ENCODE measurements at regions not wholly inside any gene's neighbourhood (a gene's known extent, or its start where the extent isn't known, plus 50 kb on each side); places are given as distances from the start of the nearest gene placed in this dataset.

DNA sequence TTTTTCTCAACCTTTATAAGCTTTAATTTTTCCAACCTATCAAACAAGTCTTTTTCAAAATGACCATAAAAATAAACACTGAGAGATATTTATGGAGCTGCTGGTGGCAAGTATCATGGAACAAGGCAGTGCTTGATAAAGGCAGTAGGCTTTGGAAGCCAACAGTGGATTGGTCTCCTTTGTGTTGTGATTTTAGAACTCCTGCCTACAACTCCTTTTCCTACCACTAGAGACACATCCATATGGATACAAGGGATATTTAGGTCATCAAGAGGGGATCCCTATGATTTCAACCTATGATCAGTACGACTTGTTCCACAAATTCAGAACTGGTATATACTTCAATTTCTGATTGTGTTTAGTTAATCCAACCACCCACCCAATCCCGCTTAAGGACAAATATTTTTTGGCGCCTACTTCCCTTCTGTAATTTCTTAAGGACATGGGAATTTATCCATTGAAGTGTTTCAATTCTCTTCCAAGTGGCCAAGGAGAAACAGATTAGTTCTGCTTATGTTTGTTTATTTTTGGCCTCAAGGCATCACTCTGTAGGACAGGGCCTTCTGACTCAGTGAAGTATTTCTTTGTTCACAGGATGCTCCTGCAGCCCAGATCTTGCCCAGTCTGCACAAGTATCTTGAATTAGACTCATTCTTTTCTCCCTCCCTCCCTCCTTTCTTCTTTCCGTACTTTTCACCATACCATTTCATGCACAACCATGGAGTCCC lies 2119.6 kb upstream of the PIK3C3 start:
- Histone ChIP-seq H3K9me2 (ENCODE audit: insufficient read depth, low read length) (no peaks in the 10 kb centered on the region), H3K36me3 (ENCODE audit: insufficient read depth, low read length) (no peaks in the 10 kb centered on the region), H3K27ac (ENCODE audit: low read depth, low read length, poor library complexity, severe bottlenecking) (no peak overlapping the region), H3K4me2 (ENCODE audit: low read length) (no peak overlapping the region), H3K4me3 (ENCODE audit: low read depth, low read length, poor library complexity, severe bottlenecking) (no peak overlapping the region), H3K79me2 (ENCODE audit: insufficient read depth, low read depth, low read length) (no peaks in the 10 kb centered on the region), H4K20me1 (ENCODE audit: insufficient read depth, low read length) (no peaks in the 10 kb centered on the region), H2AFZ (ENCODE audit: low read length) (no peak overlapping the region), H3K9me3 (ENCODE audit: low read length) (no peaks in the 10 kb centered on the region), H3K4me1 (ENCODE audit: insufficient read depth, low read length, poor library complexity, severe bottlenecking) (no peaks in the 10 kb centered on the region)
- BruUV-seq (replicated peaks): no TSS peak
- DNase-seq (ENCODE audit: low spot score): no peak
- intact Hi-C loops (cut with micrococcal nuclease; ENCODE audit: unreplicated experiment): no loop called here
- CTCF ChIA-PET (ENCODE audit: unreplicated experiment): no interaction called here
- POLR2A ChIA-PET: no interaction called here
- no peak for TF ChIP-seq EZH2phosphoT487 (IDR thresholded peaks at IDR 0.05; ENCODE audit: borderline replicate concordance, low read depth, low read length)
- TF ChIP-seq, protein P1, sequence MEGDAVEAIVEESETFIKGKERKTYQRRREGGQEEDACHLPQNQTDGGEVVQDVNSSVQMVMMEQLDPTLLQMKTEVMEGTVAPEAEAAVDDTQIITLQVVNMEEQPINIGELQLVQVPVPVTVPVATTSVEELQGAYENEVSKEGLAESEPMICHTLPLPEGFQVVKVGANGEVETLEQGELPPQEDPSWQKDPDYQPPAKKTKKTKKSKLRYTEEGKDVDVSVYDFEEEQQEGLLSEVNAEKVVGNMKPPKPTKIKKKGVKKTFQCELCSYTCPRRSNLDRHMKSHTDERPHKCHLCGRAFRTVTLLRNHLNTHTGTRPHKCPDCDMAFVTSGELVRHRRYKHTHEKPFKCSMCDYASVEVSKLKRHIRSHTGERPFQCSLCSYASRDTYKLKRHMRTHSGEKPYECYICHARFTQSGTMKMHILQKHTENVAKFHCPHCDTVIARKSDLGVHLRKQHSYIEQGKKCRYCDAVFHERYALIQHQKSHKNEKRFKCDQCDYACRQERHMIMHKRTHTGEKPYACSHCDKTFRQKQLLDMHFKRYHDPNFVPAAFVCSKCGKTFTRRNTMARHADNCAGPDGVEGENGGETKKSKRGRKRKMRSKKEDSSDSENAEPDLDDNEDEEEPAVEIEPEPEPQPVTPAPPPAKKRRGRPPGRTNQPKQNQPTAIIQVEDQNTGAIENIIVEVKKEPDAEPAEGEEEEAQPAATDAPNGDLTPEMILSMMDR (conservative IDR thresholded peaks at IDR 0.05; ENCODE audit: low read length): no peak

DNA sequence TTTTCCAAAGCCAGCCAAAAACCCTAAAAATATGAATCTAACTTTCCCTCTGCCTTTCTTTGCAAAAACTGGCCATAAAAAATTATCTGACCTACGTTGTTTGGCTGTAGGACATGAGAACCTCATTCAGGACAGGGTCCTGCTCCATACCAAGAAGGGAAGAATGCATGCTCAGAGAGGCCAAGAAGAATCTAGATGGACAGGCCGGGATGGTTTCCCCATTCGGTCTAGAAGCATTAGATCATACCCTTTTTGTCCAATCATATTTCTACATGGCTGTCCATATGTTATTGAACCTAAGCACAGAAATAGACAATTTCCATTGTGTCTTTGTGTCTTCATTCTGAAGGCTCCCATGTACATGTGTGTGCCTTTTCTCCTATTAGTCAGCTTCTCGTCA lies 2120.4 kb upstream of the PIK3C3 start:
- no peaks in the 10 kb centered on the region for H4K20me1 ChIP-seq (ENCODE audit: insufficient read depth, low read length)
- no peaks in the 10 kb centered on the region for H3K4me1 ChIP-seq (ENCODE audit: insufficient read depth, low read length, poor library complexity, severe bottlenecking)
- intact Hi-C loops (cut with micrococcal nuclease; ENCODE audit: unreplicated experiment): no loop called here
- TF ChIP-seq, protein P1 (conservative IDR thresholded peaks at IDR 0.05; ENCODE audit: low read length): no peak
- TF ChIP-seq EZH2phosphoT487 (IDR thresholded peaks at IDR 0.05; ENCODE audit: borderline replicate concordance, low read depth, low read length): no peak
- H3K4me3 ChIP-seq (ENCODE audit: low read depth, low read length, poor library complexity, severe bottlenecking): no peak overlapping the region
- POLR2A ChIA-PET: interaction anchor here (0.6 kb wide), 1 partner anchor 768 kb away, joined by 3 read pairs; no protein-coding TSS in a partner anchor
- CTCF ChIA-PET (ENCODE audit: unreplicated experiment): no interaction called here
- no peaks in the 10 kb centered on the region for H3K9me3 ChIP-seq (ENCODE audit: low read length)
- no peaks in the 10 kb centered on the region for H3K9me2 ChIP-seq (ENCODE audit: insufficient read depth, low read length)
- BruUV-seq (replicated peaks): no TSS peak
- H3K36me3 ChIP-seq (ENCODE audit: insufficient read depth, low read length): no peaks in the 10 kb centered on the region
- H2AFZ ChIP-seq (ENCODE audit: low read length): no peak overlapping the region
- no peak overlapping the region for H3K27ac ChIP-seq (ENCODE audit: low read depth, low read length, poor library complexity, severe bottlenecking)
- no peak for DNase-seq (ENCODE audit: low spot score)
- no peak overlapping the region for H3K4me2 ChIP-seq (ENCODE audit: low read length)
- H3K79me2 ChIP-seq (ENCODE audit: insufficient read depth, low read depth, low read length): no peaks in the 10 kb centered on the region

DNA sequence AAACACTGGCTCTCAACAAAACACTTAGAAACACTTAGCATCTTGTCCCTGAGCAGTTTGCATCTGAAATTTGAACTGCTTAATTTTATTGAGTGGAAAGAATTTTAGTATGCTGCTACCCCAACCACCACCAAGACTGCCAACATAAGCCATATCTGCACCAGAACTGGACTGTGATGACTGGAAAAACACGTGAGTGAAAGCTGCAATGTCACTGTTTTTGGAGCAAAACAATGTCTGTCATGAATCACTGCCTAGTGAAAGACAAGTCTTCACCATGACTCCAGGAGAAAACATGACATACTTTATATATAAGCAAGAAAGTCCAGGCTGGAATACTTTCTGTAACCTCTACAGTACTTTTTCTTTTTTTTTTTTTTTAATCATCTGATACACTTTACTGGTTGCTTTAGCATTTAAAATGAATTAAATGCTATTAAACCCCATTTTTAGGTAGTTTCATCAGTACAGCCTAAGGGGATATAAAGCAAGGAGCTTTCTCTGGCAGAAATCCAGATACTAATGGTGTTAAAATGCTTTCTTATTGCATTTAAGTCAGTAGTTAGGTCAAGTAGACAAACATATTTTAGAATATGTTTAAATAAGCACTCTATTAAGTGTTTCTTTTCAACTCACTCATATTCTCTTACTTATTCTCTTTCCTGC lies 2129.4 kb upstream of the PIK3C3 start:
- H3K9me3 ChIP-seq (ENCODE audit: low read length): no peaks in the 10 kb centered on the region
- no peak for TF ChIP-seq EZH2phosphoT487 (IDR thresholded peaks at IDR 0.05; ENCODE audit: borderline replicate concordance, low read depth, low read length)
- TF ChIP-seq, protein P1 (conservative IDR thresholded peaks at IDR 0.05; ENCODE audit: low read length): no peak
- CTCF ChIA-PET (ENCODE audit: unreplicated experiment): no interaction called here
- POLR2A ChIA-PET: no interaction called here
- intact Hi-C loops (cut with micrococcal nuclease; ENCODE audit: unreplicated experiment): no loop called here
- H2AFZ ChIP-seq (ENCODE audit: low read length): no peak overlapping the region
- H3K4me2 ChIP-seq (ENCODE audit: low read length): no peak overlapping the region
- H3K27ac ChIP-seq (ENCODE audit: low read depth, low read length, poor library complexity, severe bottlenecking): no peak overlapping the region
- no TSS peak for BruUV-seq (replicated peaks)
- H3K79me2 ChIP-seq (ENCODE audit: insufficient read depth, low read depth, low read length): no peaks in the 10 kb centered on the region
- DNase-seq (ENCODE audit: low spot score): no peak
- H3K36me3 ChIP-seq (ENCODE audit: insufficient read depth, low read length): no peaks in the 10 kb centered on the region
- H3K4me3 ChIP-seq (ENCODE audit: low read depth, low read length, poor library complexity, severe bottlenecking): no peak overlapping the region
- H4K20me1 ChIP-seq (ENCODE audit: insufficient read depth, low read length): no peaks in the 10 kb centered on the region
- H3K4me1 ChIP-seq (ENCODE audit: insufficient read depth, low read length, poor library complexity, severe bottlenecking): no peaks in the 10 kb centered on the region
- no peaks in the 10 kb centered on the region for H3K9me2 ChIP-seq (ENCODE audit: insufficient read depth, low read length)
